SK-N-SH (cell line): ENCODE measurements at regions not wholly inside any gene's neighbourhood (a gene's known extent, or its start where the extent isn't known, plus 50 kb on each side); places are given as distances from the start of the nearest gene placed in this dataset.

Experiments
- CTCF ChIA-PET: fragments of 300-600, 350-600 bp; formaldehyde crosslinking; extraction: SDS; loops from one replicate; lab custom pipeline; 2021; lab: Yijun Ruan, JAX
- POLR2A ChIA-PET: fragments of 350-600 bp; sonication (Branson Sonifier 250); formaldehyde crosslinking; extraction: SDS; loops from one replicate; lab custom pipeline; 2020; ENCODE audit warnings: antibody characterized with exemption, inconsistent platforms; lab: Yijun Ruan, JAX
- DNase-seq: peaks from one replicate; pipeline ENCODE4 v3.0.0; 2012
- H2AFZ ChIP-seq: fragments of 200-600 bp; sonication (generic); 2 replicates; pipeline ENCODE4 v1.8.1; 2016; ENCODE audit warnings: antibody characterized with exemption, mild to moderate bottlenecking, low read depth
- H3F3A ChIP-seq: fragments of 200-600 bp; sonication (generic); replicated peaks from 2 replicates; pipeline ENCODE3; 2016; ENCODE audit warnings: antibody characterized with exemption, mild to moderate bottlenecking; ENCODE audit not compliant: insufficient read depth
- H3K27ac ChIP-seq, 2 experiments: fragments of 200-500 bp in 1 of 2; fragments of 200-600 bp in 1 of 2; sonication (Bioruptor generic) in 1 of 2; sonication (generic), shearing (Covaris generic) in 1 of 2; 2 replicates each; pipeline versions ENCODE4 v1.5.1 to v1.6.1; 2014 to 2016; ENCODE audit warnings: low read depth in 2 of 2, inconsistent platforms in 1 of 2, low read length in 1 of 2, mild to moderate bottlenecking in 1 of 2, mixed read lengths in 1 of 2
- H3K27me3 ChIP-seq: fragments of 200-600 bp; sonication (generic), shearing (Covaris generic); 2 replicates; pipeline ENCODE4 v1.6.1; 2016; ENCODE audit warnings: mixed run types; ENCODE audit not compliant: insufficient read depth
- H3K36me3 ChIP-seq, 2 experiments: fragments of 200-500 bp in 1 of 2; fragments of 200-600 bp in 1 of 2; sonication (Bioruptor generic) in 1 of 2; sonication (generic) in 1 of 2; replicated peaks in 1 of 2; 2 replicates each; pipeline versions ENCODE3 to v1.5.1; 2014 to 2016; ENCODE audit warnings: low read length in 1 of 2, mild to moderate bottlenecking in 1 of 2; ENCODE audit not compliant: insufficient read depth in 2 of 2, control insufficient read depth in 1 of 2
- H3K4me1 ChIP-seq, 2 experiments: fragments of 200-500 bp in 1 of 2; fragments of 200-600 bp in 1 of 2; sonication (Bioruptor generic) in 1 of 2; sonication (generic), shearing (Covaris generic) in 1 of 2; 2 replicates each; pipeline versions ENCODE4 v1.5.1 to v1.6.1; 2014 to 2016; ENCODE audit warnings: low read depth in 1 of 2, low read length in 1 of 2, mixed run types in 1 of 2; ENCODE audit not compliant: insufficient read depth in 2 of 2, control insufficient read depth in 1 of 2
- H3K4me2 ChIP-seq: fragments of 200-600 bp; sonication (generic), shearing (Covaris generic); 2 replicates; pipeline ENCODE4 v1.6.1; 2017; ENCODE audit warnings: mixed run types
- H3K4me3 ChIP-seq, 2 experiments: fragments of 200-500 bp in 1 of 2; fragments of 200-600 bp in 1 of 2; sonication (Bioruptor generic) in 1 of 2; sonication (generic), shearing (Covaris generic) in 1 of 2; 2 replicates each; pipeline versions ENCODE4 v1.5.1 to v1.8.1; 2014 to 2016; ENCODE audit warnings: low read depth in 2 of 2, inconsistent platforms in 1 of 2, low read length in 1 of 2, mild to moderate bottlenecking in 1 of 2, mixed read lengths in 1 of 2, moderate library complexity in 1 of 2
- H3K79me2 ChIP-seq: fragments of 200-600 bp; sonication (generic); 2 replicates; pipeline ENCODE4 v1.8.1; 2017; ENCODE audit warnings: mild to moderate bottlenecking; ENCODE audit not compliant: insufficient read depth
- H3K9ac ChIP-seq: fragments of 200-600 bp; sonication (generic); 2 replicates; pipeline ENCODE4 v1.6.1; 2017; ENCODE audit warnings: mixed run types
- H3K9me2 ChIP-seq: fragments of 200-600 bp; sonication (generic); 2 replicates; pipeline ENCODE4 v1.6.1; 2017; ENCODE audit warnings: mixed run types
- H3K9me3 ChIP-seq: fragments of 200-600 bp; sonication (generic); 2 replicates; pipeline ENCODE4 v1.6.1; 2017; ENCODE audit warnings: mixed run types, mild to moderate bottlenecking, moderate library complexity
- H4K20me1 ChIP-seq: fragments of 200-600 bp; sonication (generic); 2 replicates; pipeline ENCODE4 v1.6.1; 2017; ENCODE audit warnings: mild to moderate bottlenecking, mixed run types; ENCODE audit not compliant: insufficient read depth
- CTCF ChIP-seq: fragments of 200-600 bp; sonication (generic); IDR thresholded peaks from 2 replicates; pipeline ENCODE4 v1.6.1; 2017; ENCODE audit warnings: antibody characterized with exemption, mild to moderate bottlenecking, moderate library complexity
- ELF1 ChIP-seq: IDR thresholded peaks from 2 replicates; pipeline ENCODE4 v1.4.0; 2012
- FOSL2 ChIP-seq: IDR thresholded peaks from 2 replicates; pipeline ENCODE4 v1.4.0; 2012; ENCODE audit warnings: low read depth, mild to moderate bottlenecking, moderate library complexity, borderline replicate concordance
- FOXJ3 ChIP-seq: sonication (generic); formaldehyde crosslinking; IDR thresholded peaks from 2 replicates; pipeline ENCODE4 v1.5.1; 2020; ENCODE audit warnings: mild to moderate bottlenecking, missing genetic modification reagents
- FOXM1 ChIP-seq: IDR thresholded peaks from 2 replicates; pipeline ENCODE4 v1.4.0; 2012; ENCODE audit warnings: low read depth, mild to moderate bottlenecking
- IRF3 ChIP-seq: fragments of 150-350 bp; IDR thresholded peaks from 2 replicates; pipeline ENCODE4 v1.6.1; 2016; ENCODE audit warnings: mild to moderate bottlenecking, low read depth, low read length
- JUND ChIP-seq: IDR thresholded peaks from 2 replicates; pipeline ENCODE4 v1.4.0; 2012
- MXI1 ChIP-seq: IDR thresholded peaks from 2 replicates; pipeline ENCODE4 v1.6.1; 2012; ENCODE audit warnings: mild to moderate bottlenecking, low read depth, low read length, improper control_type of control experiment
- NFIC ChIP-seq: IDR thresholded peaks from 2 replicates; pipeline ENCODE4 v1.4.0; 2012; ENCODE audit warnings: borderline replicate concordance
- PBX3 ChIP-seq: IDR thresholded peaks from 2 replicates; pipeline ENCODE4; 2012
- POLR2AphosphoS5 ChIP-seq: IDR thresholded peaks from 2 replicates; pipeline ENCODE4 v1.6.1; 2012; ENCODE audit warnings: low read depth, low read length
- RAD21 ChIP-seq: IDR thresholded peaks from 2 replicates; pipeline ENCODE4 v1.6.1; 2012; ENCODE audit warnings: mild to moderate bottlenecking, low read length
- REST ChIP-seq: IDR thresholded peaks from 2 replicates; pipeline ENCODE4 v1.6.1; 2012; ENCODE audit warnings: mild to moderate bottlenecking, low read depth, low read length, moderate library complexity
- RXRA ChIP-seq: IDR thresholded peaks from 2 replicates; pipeline ENCODE4 v1.4.0; 2012; ENCODE audit warnings: low read depth, mild to moderate bottlenecking, borderline replicate concordance
- TCF12 ChIP-seq: IDR thresholded peaks from 2 replicates; pipeline ENCODE4 v1.4.0; 2012
- USF1 ChIP-seq: IDR thresholded peaks from 2 replicates; pipeline ENCODE4 v1.4.0; 2012; ENCODE audit warnings: low read depth, borderline replicate concordance
- USF2 ChIP-seq: fragments of 150-350 bp; IDR thresholded peaks from 2 replicates; pipeline ENCODE4 v1.6.1; 2017; ENCODE audit warnings: antibody characterized with exemption, low read length, low read depth, borderline replicate concordance
- WGBS: methylation state at CpG from one replicate; pipeline ENCODE4 v1.1.6; 2017; ENCODE audit warnings: low lambda C conversion rate; 5-methylcytosine and 5-hydroxymethylcytosine counted together

GRCh38 chr3:67176396-67176795, 178.3 kb downstream of the KBTBD8 start:
- Histone ChIP-seq H3K4me3 (no peak overlapping the region), H3K4me1 (no peaks in the 10 kb centered on the region), H4K20me1 (no peaks in the 10 kb centered on the region), H3K27me3 (no peaks in the 10 kb centered on the region), H3K79me2 (no peaks in the 10 kb centered on the region), H3K4me2 (no peak overlapping the region), H3K36me3 (no peaks in the 10 kb centered on the region), H3F3A (no peaks in the 10 kb centered on the region), H3K9me2 (no peaks in the 10 kb centered on the region), H2AFZ (no peak overlapping the region), H3K9me3 (no peaks in the 10 kb centered on the region), H3K9ac (no peak overlapping the region), H3K27ac (no peak overlapping the region)
- POLR2A ChIA-PET: no interaction called here
- TF ChIP-seq MXI1: no peak
- no peak for TF ChIP-seq TCF12
- no peak for TF ChIP-seq RXRA
- TF ChIP-seq FOSL2: no peak
- no peak for TF ChIP-seq IRF3
- TF ChIP-seq USF2: no peak
- no peak for TF ChIP-seq NFIC
- TF ChIP-seq FOXM1: no peak
- no peak for TF ChIP-seq JUND
- TF ChIP-seq RAD21: no peak
- TF ChIP-seq POLR2AphosphoS5: no peak
- TF ChIP-seq ELF1: no peak
- no peak for TF ChIP-seq USF1
- no peak for TF ChIP-seq FOXJ3 (CRISPR knock-in tag)
- TF ChIP-seq REST: no peak
- no peak for TF ChIP-seq PBX3
- no peak for TF ChIP-seq CTCF
- CTCF ChIA-PET: no interaction called here
- WGBS: 3% methylated on average over 2 of the region's 2 CpGs
- DNase-seq: no peak
